ENCODE measurements at regions not wholly inside any gene's neighbourhood (a gene's known extent, or its start where the extent isn't known, plus 50 kb on each side); places are given as distances from the start of the nearest gene placed in this dataset.

GRCh38 chr7:136399385-136399784, 422.2 kb upstream of the MTPN start:
- H2AFZ ChIP-seq (ENCODE audit: low read length) = no peak overlapping the region
- H3K23ac ChIP-seq (ENCODE audit: insufficient read length) = no peak overlapping the region
- H4K91ac ChIP-seq (replicated peaks; ENCODE audit: insufficient read length, low read length) = no peak overlapping the region
- H3K27me3 ChIP-seq (replicated peaks in 1 of 4; ENCODE audit: control insufficient read depth in 3 of 4, extremely low read depth in 1 of 4, insufficient read depth in 3 of 4, low read length in 3 of 4) = peaks cover 2 to 4% (median 3%) of the 10 kb centered on the region in 4 experiments; a peak in 4 of 7 replicates
- no peak overlapping the region for H3K18ac ChIP-seq (ENCODE audit: extremely low read depth, low read length)
- H3K4ac ChIP-seq (replicated peaks; ENCODE audit: insufficient read length, low read depth, low read length) = no peak overlapping the region
- H2BK120ac ChIP-seq (replicated peaks; ENCODE audit: low read depth, low read length) = no peak overlapping the region
- no peak overlapping the region for H2BK12ac ChIP-seq (ENCODE audit: low read depth, low read length)
- H3K9ac ChIP-seq (replicated peaks in 1 of 4; ENCODE audit: extremely low read depth in 1 of 4, low read depth in 3 of 4, low read length in 3 of 4) = no peak overlapping the region
- H4K20me1 ChIP-seq (replicated peaks in 1 of 2; ENCODE audit: control insufficient read depth in 1 of 2, insufficient read depth in 2 of 2, low read length in 2 of 2) = no peaks in the 10 kb centered on the region
- 2% methylated on average over 2 of the region's 2 CpGs; no CpG with 5 or more reads in 1 of the 2 experiments for WGBS, 2 experiments (ENCODE audit: extremely low coverage in 1 of 2, insufficient coverage in 1 of 2, insufficient read length in 1 of 2, insufficient replicate concordance in 2 of 2, low coverage in 1 of 2, low lambda C conversion rate in 2 of 2, missing lambda C conversion rate in 1 of 2)
- no peaks in the 10 kb centered on the region for H3K36me3 ChIP-seq (ENCODE audit: control insufficient read depth in 2 of 4, insufficient read depth in 4 of 4, low read length in 3 of 4)
- H3K79me2 ChIP-seq (ENCODE audit: control insufficient read depth in 1 of 2, insufficient read depth in 2 of 2, low read length in 2 of 2) = no peaks in the 10 kb centered on the region
- CTCF ChIA-PET (ENCODE audit: partially characterized antibody) = no interaction called here
- H3K9me3 ChIP-seq (ENCODE audit: insufficient read depth in 2 of 2, low read depth in 1 of 2, low read length in 1 of 2) = no peaks in the 10 kb centered on the region
- H3K27ac ChIP-seq (ENCODE audit: low read depth, low read length) = no peak overlapping the region
- no peak overlapping the region for H3K56ac ChIP-seq (replicated peaks; ENCODE audit: insufficient read length, low read depth, low read length)
- no peak overlapping the region for H4K5ac ChIP-seq (ENCODE audit: insufficient read length, low read depth, low read length)
- H2BK5ac ChIP-seq (ENCODE audit: low read depth, low read length) = no peak overlapping the region
- H3K14ac ChIP-seq (ENCODE audit: insufficient read length) = no peak overlapping the region
- H2BK15ac ChIP-seq (ENCODE audit: low read length) = no peak overlapping the region
- H3K4me1 ChIP-seq (replicated peaks in 1 of 4; ENCODE audit: control insufficient read depth in 3 of 4, insufficient read depth in 4 of 4, low read length in 3 of 4) = peaks cover 0 to 10% (median 1%) of the 10 kb centered on the region in 4 experiments; a peak in 2 of 7 replicates
- POLR2A ChIA-PET (ENCODE audit: partially characterized antibody) = no interaction called here
- peak overlapping the region; percentile 17 to 58; a peak in 1 of 4 replicates for H3K4me2 ChIP-seq (ENCODE audit: insufficient read depth in 1 of 2, low read depth in 2 of 2, low read length in 2 of 2)
- H4K8ac ChIP-seq (ENCODE audit: extremely low read depth, insufficient read depth, low read length) = no peak overlapping the region
- H3K23me2 ChIP-seq (ENCODE audit: low read depth, low read length) = no peaks in the 10 kb centered on the region
- peak overlapping the region in 1 of 4 experiments; percentile 41; a peak in 1 of 8 replicates for H3K4me3 ChIP-seq (ENCODE audit: extremely low read depth in 1 of 4, insufficient read depth in 2 of 4, low read depth in 3 of 4, low read length in 4 of 4)
- no peak overlapping the region for H2AK5ac ChIP-seq (ENCODE audit: low read depth, low read length)
- DNase-seq (ENCODE audit: low read depth in 1 of 2, low spot score in 2 of 2) (no peak), FAIRE-seq (peak; percentile 60)
- H3K79me1 ChIP-seq (ENCODE audit: low read depth, low read length) = no peaks in the 10 kb centered on the region
- no peak overlapping the region for H2BK20ac ChIP-seq (ENCODE audit: low read length)
- TF ChIP-seq NRF1 (IDR thresholded peaks at IDR 0.05; ENCODE audit: low read depth, low read length) (no peak), NANOG (IDR thresholded peaks at IDR 0.05; ENCODE audit: insufficient read depth, low read depth, low read length, poor library complexity, severe bottlenecking) (peak; percentile 56), HDAC2 (IDR thresholded peaks at IDR 0.05; ENCODE audit: borderline replicate concordance in 1 of 2, low read depth in 2 of 2, low read length in 2 of 2) (peak in 1 of 2 experiments; percentile 83; a peak in 1 of 4 replicates), EP300 (IDR thresholded peaks at IDR 0.05; ENCODE audit: borderline replicate concordance in 1 of 2, low read depth in 2 of 2, low read length in 2 of 2) (peak in 1 of 2 experiments; percentile 54; a peak in 1 of 3 replicates), SUZ12 (IDR thresholded peaks at IDR 0.05; ENCODE audit: low read length) (no peak), GABPA (IDR thresholded peaks at IDR 0.05; ENCODE audit: borderline replicate concordance, insufficient read depth, low read length) (no peak), RFX5 (IDR thresholded peaks at IDR 0.05; ENCODE audit: borderline replicate concordance, low read depth, low read length) (no peak), TEAD4 (IDR thresholded peaks at IDR 0.05; ENCODE audit: low read depth, low read length) (peak; percentile 43; the same call in 1 of the 2 replicates), GTF2F1 (IDR thresholded peaks at IDR 0.05; ENCODE audit: borderline replicate concordance, low read depth, low read length) (no peak)
